Esophagus squamous epithelium (tissue), 4 donors: ENCODE measurements at regions not wholly inside any gene's neighbourhood (a gene's known extent, or its start where the extent isn't known, plus 50 kb on each side); places are given as distances from the start of the nearest gene placed in this dataset.

Experiments used
- CTCF ChIP-seq, 6 experiments: fragments of 450-650 bp in 4 of 6; fragments of 200-600 bp in 2 of 6; sonication (generic) in 2 of 6; IDR thresholded peaks; one replicate each; pipeline ENCODE4 v1.5.1; 2016 to 2019; ENCODE audit warnings: antibody characterized with exemption in 6 of 6, mild to moderate bottlenecking in 4 of 6, moderate library complexity in 4 of 6
- POLR2A ChIP-seq, 4 donors: fragments of 450-650 bp; IDR thresholded peaks; one replicate each; pipeline ENCODE4 v1.6.1; 2017; ENCODE audit warnings: antibody characterized with exemption in 4 of 4, mild to moderate bottlenecking in 4 of 4, moderate library complexity in 3 of 4

GRCh38 chr20:53714524-53714923 lies 120.9 kb upstream of the ZNF217 start:
- TF ChIP-seq CTCF (IDR thresholded peaks at IDR 0.05) (no peak), POLR2A (IDR thresholded peaks at IDR 0.05) (no peak)
